HEK293 (cell line): ENCODE measurements at regions not wholly inside any gene's neighbourhood (a gene's known extent, or its start where the extent isn't known, plus 50 kb on each side); places are given as distances from the start of the nearest gene placed in this dataset.

Experiments used
- CTCF ChIA-PET: fragments of 350-600 bp; formaldehyde crosslinking; extraction: SDS; loops from one replicate; lab custom pipeline; 2021; ENCODE audit warnings: antibody characterized with exemption; lab: Yijun Ruan, JAX
- POLR2A ChIA-PET: fragments of 300-600 bp; formaldehyde crosslinking; extraction: SDS; loops from one replicate; lab custom pipeline; 2020; ENCODE audit warnings: antibody characterized with exemption, inconsistent platforms; lab: Yijun Ruan, JAX
- H3K27ac ChIP-seq: fragments of 200-500 bp; sonication (Bioruptor generic); 2 replicates; pipeline ENCODE4 v1.5.1; 2014; ENCODE audit warnings: low read depth, low read length, control low read depth, inconsistent platforms; ENCODE audit errors: extremely low read depth
- H3K36me3 ChIP-seq, 2 experiments: fragments of 200-500 bp in 1 of 2; sonication (Bioruptor generic) in 1 of 2; 1 replicate in 1 of 2; 2 replicates in 1 of 2; pipeline ENCODE4 v1.5.1; 2014 to 2017; ENCODE audit warnings: inconsistent platforms in 2 of 2, low read length in 2 of 2; ENCODE audit not compliant: control insufficient read depth in 2 of 2, insufficient read depth in 1 of 2
- H3K4me1 ChIP-seq: fragments of 200-500 bp; sonication (Bioruptor generic); 2 replicates; pipeline ENCODE4 v1.5.1; 2014; ENCODE audit warnings: mild to moderate bottlenecking, low read length, inconsistent platforms; ENCODE audit not compliant: control insufficient read depth, insufficient read depth
- H3K4me3 ChIP-seq: 2 replicates; pipeline ENCODE4 v1.5.1; 2011; ENCODE audit warnings: low read depth, mild to moderate bottlenecking, control low read depth, low read length, moderate library complexity
- H3K9me3 ChIP-seq: fragments of 200-500 bp; sonication (Bioruptor generic); 2 replicates; pipeline ENCODE4 v1.5.1; 2014; ENCODE audit warnings: low read depth, low read length, inconsistent platforms; ENCODE audit not compliant: control insufficient read depth, insufficient read depth
- EGR2 ChIP-seq: fragments of 450-650 bp; formaldehyde crosslinking; IDR thresholded peaks from 2 replicates; pipeline ENCODE4 v1.5.1; 2016; ENCODE audit warnings: low read depth, missing biosample characterization, missing genetic modification characterization
- IKZF3 ChIP-seq: fragments of 450-650 bp; IDR thresholded peaks from 2 replicates; pipeline ENCODE4 v1.5.0; 2018; ENCODE audit warnings: missing biosample characterization, mild to moderate bottlenecking, missing genetic modification characterization, moderate library complexity
- PRDM2 ChIP-seq: fragments of 450-650 bp; formaldehyde crosslinking; IDR thresholded peaks from 2 replicates; pipeline ENCODE4 v1.5.1; 2016; ENCODE audit warnings: missing biosample characterization, missing genetic modification characterization, borderline replicate concordance
- SP2 ChIP-seq: fragments of 450-650 bp; formaldehyde crosslinking; IDR thresholded peaks from 2 replicates; pipeline ENCODE4 v1.5.1; 2016; ENCODE audit warnings: missing biosample characterization, missing genetic modification characterization
- YY2 ChIP-seq: fragments of 450-650 bp; formaldehyde crosslinking; IDR thresholded peaks from 2 replicates; pipeline ENCODE4 v1.5.1; 2016; ENCODE audit warnings: missing biosample characterization, missing genetic modification characterization
- ZFP69B ChIP-seq: fragments of 450-650 bp; formaldehyde crosslinking; IDR thresholded peaks from 2 replicates; pipeline ENCODE4 v1.5.1; 2016; ENCODE audit warnings: missing biosample characterization, missing genetic modification characterization
- ZNF133 ChIP-seq: fragments of 450-650 bp; formaldehyde crosslinking; IDR thresholded peaks from 2 replicates; pipeline ENCODE4 v1.5.1; 2016; ENCODE audit warnings: missing biosample characterization, missing genetic modification characterization
- ZNF148 ChIP-seq: fragments of 450-650 bp; formaldehyde crosslinking; IDR thresholded peaks from 2 replicates; pipeline ENCODE4 v1.5.0; 2017; ENCODE audit warnings: missing biosample characterization, missing genetic modification characterization, borderline replicate concordance
- ZNF175 ChIP-seq: fragments of 450-650 bp; formaldehyde crosslinking; IDR thresholded peaks from 2 replicates; pipeline ENCODE4 v1.5.1; 2016; ENCODE audit warnings: missing biosample characterization, missing genetic modification characterization
- ZNF2 ChIP-seq: fragments of 450-650 bp; formaldehyde crosslinking; IDR thresholded peaks from 2 replicates; pipeline ENCODE4 v1.5.1; 2016; ENCODE audit warnings: missing biosample characterization, missing genetic modification characterization
- ZNF404 ChIP-seq: fragments of 450-650 bp; formaldehyde crosslinking; IDR thresholded peaks from 2 replicates; pipeline ENCODE4 v1.5.1; 2017; ENCODE audit warnings: missing biosample characterization, missing genetic modification characterization
- ZNF433 ChIP-seq: fragments of 450-650 bp; formaldehyde crosslinking; IDR thresholded peaks from 2 replicates; pipeline ENCODE4 v1.5.1; 2016; ENCODE audit warnings: missing biosample characterization, missing genetic modification characterization, low read depth
- ZNF624 ChIP-seq: fragments of 450-650 bp; formaldehyde crosslinking; IDR thresholded peaks from 2 replicates; pipeline ENCODE4 v1.5.1; 2017; ENCODE audit warnings: missing biosample characterization, missing genetic modification characterization
- ZNF626 ChIP-seq: fragments of 450-650 bp; sonication (Bioruptor Pico); formaldehyde crosslinking; IDR thresholded peaks from 2 replicates; pipeline ENCODE4 v1.5.1; 2018; ENCODE audit warnings: missing biosample characterization, missing genetic modification characterization, inconsistent platforms
- ZSCAN18 ChIP-seq: fragments of 450-650 bp; formaldehyde crosslinking; IDR thresholded peaks from 2 replicates; pipeline ENCODE4 v1.5.1; 2016; ENCODE audit warnings: missing biosample characterization, missing genetic modification characterization
- ZXDB ChIP-seq: fragments of 450-650 bp; formaldehyde crosslinking; IDR thresholded peaks from 2 replicates; pipeline ENCODE4 v1.5.1; 2016; ENCODE audit warnings: missing biosample characterization, missing genetic modification characterization

GRCh38 chr21:27525780-27526179 is 558.9 kb upstream of the ADAMTS5 start (continued):
- TF ChIP-seq PRDM2 (tag by site-specific recombination): no peak
- TF ChIP-seq, all 188 proteins: peak for 0

GRCh38 chr21:27519361-27519760 is 552.5 kb upstream of the ADAMTS5 start:
- CTCF ChIA-PET: interaction anchor here (0.6 to 1.0 kb wide), 2 partner anchors 45 to 157 kb away, joined by 3 read pairs; no protein-coding TSS in a partner anchor
- Histone ChIP-seq H3K4me1 (no peaks in the 10 kb centered on the region), H3K36me3 (no peaks in the 10 kb centered on the region), H3K27ac (no peak overlapping the region), H3K4me3 (no peak overlapping the region), H3K9me3 (no peaks in the 10 kb centered on the region)
- TF ChIP-seq YY2 (tag by site-specific recombination) (no peak), ZNF133 (tag by site-specific recombination) (no peak), SP2 (tag by site-specific recombination) (no peak), ZNF404 (tag by site-specific recombination) (no peak), ZSCAN18 (no peak), EGR2 (tag by site-specific recombination) (no peak), ZXDB (tag by site-specific recombination) (no peak), IKZF3 (tag by site-specific recombination) (no peak), ZFP69B (tag by site-specific recombination) (no peak), ZNF2 (tag by site-specific recombination) (no peak), ZNF148 (tag by site-specific recombination) (no peak), ZNF175 (no peak), ZNF433 (tag by site-specific recombination) (no peak), ZNF624 (tag by site-specific recombination) (no peak), ZNF626 (tag by site-specific recombination) (no peak)
- POLR2A ChIA-PET: no interaction called here
